ENCODE measurements at regions not wholly inside any gene's neighbourhood (a gene's known extent, or its start where the extent isn't known, plus 50 kb on each side); places are given as distances from the start of the nearest gene placed in this dataset.

DNA sequence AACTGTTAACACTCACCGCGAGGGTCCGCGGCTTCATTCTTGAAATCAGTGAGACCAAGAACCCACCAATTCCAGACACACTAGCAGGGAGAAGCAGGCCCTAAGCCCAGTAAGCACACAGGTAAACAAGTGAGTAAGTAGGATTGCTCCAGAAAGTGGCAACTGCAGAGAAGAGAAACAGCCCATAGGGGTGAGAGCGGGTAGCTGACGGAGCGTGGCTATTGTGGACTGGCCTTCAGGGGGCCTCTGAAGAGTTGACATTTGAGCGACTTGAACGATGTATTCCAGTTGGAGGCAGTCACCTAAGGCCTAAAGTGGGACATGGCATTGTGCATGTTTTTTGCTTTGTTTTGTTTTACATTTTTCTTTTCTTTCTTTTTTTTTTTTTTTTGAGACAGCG, 74.2 kb downstream of the TSPAN17 start:
- TF ChIP-seq ZNF703 (CRISPR knock-in tag; IDR thresholded peaks at IDR 0.05; ENCODE audit: borderline replicate concordance) (no peak), ZNF256 (CRISPR knock-in tag; conservative IDR thresholded peaks at IDR 0.05) (no peak), ZNF280D (CRISPR knock-in tag; IDR thresholded peaks at IDR 0.05) (no peak), ZNF607 (CRISPR knock-in tag; IDR thresholded peaks at IDR 0.05; ENCODE audit: borderline replicate concordance) (no peak), ZNF569 (CRISPR knock-in tag; IDR thresholded peaks at IDR 0.05; ENCODE audit: borderline replicate concordance) (no peak), HMG20A (CRISPR knock-in tag; IDR thresholded peaks at IDR 0.05; ENCODE audit: borderline replicate concordance) (no peak), PHB2 (IDR thresholded peaks at IDR 0.05; ENCODE audit: partially characterized antibody) (no peak)
- TF ChIP-seq, protein P1, sequence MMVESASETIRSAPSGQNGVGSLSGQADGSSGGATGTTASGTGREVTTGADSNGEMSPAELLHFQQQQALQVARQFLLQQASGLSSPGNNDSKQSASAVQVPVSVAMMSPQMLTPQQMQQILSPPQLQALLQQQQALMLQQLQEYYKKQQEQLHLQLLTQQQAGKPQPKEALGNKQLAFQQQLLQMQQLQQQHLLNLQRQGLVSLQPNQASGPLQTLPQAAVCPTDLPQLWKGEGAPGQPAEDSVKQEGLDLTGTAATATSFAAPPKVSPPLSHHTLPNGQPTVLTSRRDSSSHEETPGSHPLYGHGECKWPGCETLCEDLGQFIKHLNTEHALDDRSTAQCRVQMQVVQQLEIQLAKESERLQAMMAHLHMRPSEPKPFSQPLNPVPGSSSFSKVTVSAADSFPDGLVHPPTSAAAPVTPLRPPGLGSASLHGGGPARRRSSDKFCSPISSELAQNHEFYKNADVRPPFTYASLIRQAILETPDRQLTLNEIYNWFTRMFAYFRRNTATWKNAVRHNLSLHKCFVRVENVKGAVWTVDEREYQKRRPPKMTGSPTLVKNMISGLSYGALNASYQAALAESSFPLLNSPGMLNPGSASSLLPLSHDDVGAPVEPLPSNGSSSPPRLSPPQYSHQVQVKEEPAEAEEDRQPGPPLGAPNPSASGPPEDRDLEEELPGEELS (CRISPR knock-in tag; IDR thresholded peaks at IDR 0.05): no peak

Measured in HepG2 (cell line).